SH-SY5Y (cell line): ENCODE measurements at regions not wholly inside any gene's neighbourhood (a gene's known extent, or its start where the extent isn't known, plus 50 kb on each side); places are given as distances from the start of the nearest gene placed in this dataset.

Source experiments
- GATA2 ChIP-seq: IDR thresholded peaks from 2 replicates; pipeline ENCODE4 v1.6.1; 2011; ENCODE audit warnings: mild to moderate bottlenecking, low read depth, low read length
- GATA3 ChIP-seq: IDR thresholded peaks from 2 replicates; pipeline ENCODE4 v1.6.1; 2011; ENCODE audit warnings: low read depth, mild to moderate bottlenecking, low read length, moderate library complexity

- TF ChIP-seq GATA2, result no peak
- TF ChIP-seq GATA3, result no peak
Measured at GRCh38 chr13:22275393-22275792, 604.5 kb downstream of the FGF9 start.
